ENCODE measurements at regions not wholly inside any gene's neighbourhood (a gene's known extent, or its start where the extent isn't known, plus 50 kb on each side); places are given as distances from the start of the nearest gene placed in this dataset.
A peak's percentile ranks its signal among the peaks of the same experiment; 100 is the strongest.
"Not testable (repeated sequence)": the region's sequence is repeated elsewhere in the genome, so short reads cannot be mapped to it uniquely, and the experiment has no call there.

GRCh38 chr18:15005313-15006130 lies 257.6 kb downstream of the ANKRD30B start:
- peaks cover 7% of the 10 kb centered on the region for H3K9me3 Mint-ChIP-seq (ENCODE audit: unreplicated experiment)
- no peak overlapping the region for H3K4me3 Mint-ChIP-seq (ENCODE audit: unreplicated experiment)
- no peaks in the 10 kb centered on the region for H3K4me1 Mint-ChIP-seq (ENCODE audit: unreplicated experiment)
- H3K36me3 Mint-ChIP-seq (ENCODE audit: low read depth, unreplicated experiment) = peaks cover 11% of the 10 kb centered on the region
- no peak overlapping the region for H3K27ac Mint-ChIP-seq (ENCODE audit: unreplicated experiment)
- peaks cover 13% of the 10 kb centered on the region for H3K27me3 Mint-ChIP-seq (ENCODE audit: unreplicated experiment)
- no peak for DNase-seq (ENCODE audit: low spot score)
- no peak for TF ChIP-seq CTCF (IDR thresholded peaks at IDR 0.05; ENCODE audit: unreplicated experiment)

DNA sequence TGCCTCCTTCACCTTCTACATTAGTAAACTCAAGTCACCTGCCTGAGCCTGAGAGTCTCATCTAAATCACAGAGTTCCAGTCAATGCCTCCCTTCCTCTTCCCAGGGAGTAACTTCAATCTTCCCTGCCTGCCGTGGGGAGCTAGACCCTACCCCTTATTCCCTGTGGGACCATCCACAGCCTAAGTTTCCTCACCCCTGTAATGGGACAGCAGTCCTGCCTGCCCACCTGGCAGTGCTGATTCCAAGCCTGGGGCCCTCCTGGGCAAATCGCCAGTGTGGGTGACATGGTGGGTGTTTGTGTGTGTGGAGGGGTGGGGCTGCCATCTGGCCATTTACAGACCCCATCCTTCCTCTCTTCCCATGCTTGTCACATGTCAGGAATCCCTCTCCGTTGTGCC lies 258.6 kb downstream of the ANKRD30B start:
- H3K27ac Mint-ChIP-seq (ENCODE audit: unreplicated experiment); DNase-seq (ENCODE audit: low spot score); H3K9me3 Mint-ChIP-seq (ENCODE audit: unreplicated experiment); H3K4me1 Mint-ChIP-seq (ENCODE audit: unreplicated experiment): not testable (repeated sequence)
- H3K36me3 Mint-ChIP-seq (ENCODE audit: low read depth, unreplicated experiment) = peaks cover 11% of the 10 kb centered on the region
- H3K4me3 Mint-ChIP-seq (ENCODE audit: unreplicated experiment) = peak overlapping the region; percentile 56
- peaks cover 13% of the 10 kb centered on the region for H3K27me3 Mint-ChIP-seq (ENCODE audit: unreplicated experiment)

DNA sequence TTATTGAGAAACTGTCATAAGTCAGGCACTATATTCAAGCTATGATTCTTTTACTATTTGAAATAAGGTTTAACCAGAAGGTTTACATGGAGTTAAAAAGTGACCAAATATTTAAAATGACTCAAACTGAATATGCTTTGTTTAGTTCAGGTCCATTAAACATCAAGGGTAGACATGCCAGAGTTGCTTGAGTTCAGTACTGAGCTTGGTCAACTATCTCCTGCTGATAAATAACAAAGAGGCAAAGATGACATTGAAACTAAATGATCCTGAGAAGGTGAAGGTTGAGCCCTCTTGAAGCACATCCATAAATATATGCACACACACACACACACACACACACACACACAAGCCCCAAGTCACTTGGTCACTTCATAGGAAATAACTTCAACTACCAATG lies 278.1 kb downstream of the ANKRD30B start:
- H3K36me3 Mint-ChIP-seq (ENCODE audit: low read depth, unreplicated experiment); H3K27ac Mint-ChIP-seq (ENCODE audit: unreplicated experiment); H3K4me1 Mint-ChIP-seq (ENCODE audit: unreplicated experiment); H3K9me3 Mint-ChIP-seq (ENCODE audit: unreplicated experiment); H3K4me3 Mint-ChIP-seq (ENCODE audit: unreplicated experiment); H3K27me3 Mint-ChIP-seq (ENCODE audit: unreplicated experiment); DNase-seq (ENCODE audit: low spot score): not testable (repeated sequence)

GRCh38 chr18:15028037-15028436 lies 280.1 kb downstream of the ANKRD30B start:
- not testable (repeated sequence) for H3K27me3 Mint-ChIP-seq (ENCODE audit: unreplicated experiment); H3K4me1 Mint-ChIP-seq (ENCODE audit: unreplicated experiment); H3K9me3 Mint-ChIP-seq (ENCODE audit: unreplicated experiment)

DNA sequence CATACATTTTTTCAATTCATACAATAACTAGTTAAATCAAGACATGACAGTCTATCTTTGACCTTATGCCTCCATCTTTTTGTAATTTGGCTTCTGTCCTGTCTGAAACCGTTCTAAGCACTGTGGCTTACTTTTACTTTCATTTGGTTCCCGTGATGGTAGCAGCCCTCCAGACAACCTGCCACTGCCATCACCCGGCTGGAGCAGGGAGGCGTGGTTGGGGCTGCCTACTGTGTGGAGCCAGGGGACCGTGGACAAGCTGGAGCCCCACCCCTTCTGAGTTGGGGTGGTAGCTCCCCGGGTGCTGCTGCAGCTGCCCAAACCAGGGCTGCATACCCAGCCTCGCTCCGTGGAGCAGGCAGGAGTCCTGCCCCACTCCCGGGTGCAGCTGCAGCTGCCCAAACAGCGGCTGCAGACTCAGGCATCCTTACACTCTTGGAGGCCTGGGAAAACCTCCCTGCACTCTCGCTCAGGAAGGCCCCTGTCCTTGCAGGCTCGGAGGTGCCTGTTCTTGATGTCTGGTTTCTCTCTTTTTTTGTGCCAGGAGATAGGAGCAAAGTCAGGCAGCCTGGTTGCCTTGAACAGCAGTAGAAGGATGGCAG lies 312.4 kb downstream of the ANKRD30B start:
- not testable (repeated sequence) for H3K4me1 Mint-ChIP-seq (ENCODE audit: unreplicated experiment); H3K36me3 Mint-ChIP-seq (ENCODE audit: low read depth, unreplicated experiment); H3K4me3 Mint-ChIP-seq (ENCODE audit: unreplicated experiment); H3K27me3 Mint-ChIP-seq (ENCODE audit: unreplicated experiment); DNase-seq (ENCODE audit: low spot score); H3K27ac Mint-ChIP-seq (ENCODE audit: unreplicated experiment)
- peaks cover 13% of the 10 kb centered on the region for H3K9me3 Mint-ChIP-seq (ENCODE audit: unreplicated experiment)

More at GRCh38 chr18:15028037-15028436, 280.1 kb downstream of the ANKRD30B start:
- not testable (repeated sequence) for H3K27ac Mint-ChIP-seq (ENCODE audit: unreplicated experiment); H3K36me3 Mint-ChIP-seq (ENCODE audit: low read depth, unreplicated experiment); H3K4me3 Mint-ChIP-seq (ENCODE audit: unreplicated experiment); DNase-seq (ENCODE audit: low spot score)

GRCh38 chr18:15061289-15061896 lies 313.4 kb downstream of the ANKRD30B start:
- H3K9me3 Mint-ChIP-seq (ENCODE audit: unreplicated experiment); H3K36me3 Mint-ChIP-seq (ENCODE audit: low read depth, unreplicated experiment); H3K4me1 Mint-ChIP-seq (ENCODE audit: unreplicated experiment); H3K27me3 Mint-ChIP-seq (ENCODE audit: unreplicated experiment); H3K27ac Mint-ChIP-seq (ENCODE audit: unreplicated experiment); DNase-seq (ENCODE audit: low spot score); H3K4me3 Mint-ChIP-seq (ENCODE audit: unreplicated experiment): not testable (repeated sequence)

DNA sequence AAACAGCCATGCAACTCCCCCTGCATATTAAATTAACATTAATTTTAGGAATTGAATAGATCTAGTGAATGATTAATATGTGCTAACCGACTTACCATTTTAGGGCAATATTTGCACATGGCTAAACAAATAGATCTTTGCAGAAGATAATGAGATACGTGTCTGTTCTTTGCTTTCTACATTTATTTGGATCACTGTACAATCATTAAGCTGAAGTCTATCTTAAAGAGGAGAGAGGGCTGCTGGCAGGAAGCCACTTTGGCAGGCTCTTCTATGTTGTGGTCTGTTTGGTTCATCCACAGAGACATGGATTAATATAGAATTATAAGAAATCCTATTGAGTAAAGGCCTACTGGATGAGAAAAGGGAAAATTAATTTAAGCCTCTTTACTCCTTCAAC lies 318.5 kb downstream of the ANKRD30B start:
- not testable (repeated sequence) for H3K4me3 Mint-ChIP-seq (ENCODE audit: unreplicated experiment); H3K36me3 Mint-ChIP-seq (ENCODE audit: low read depth, unreplicated experiment); H3K27me3 Mint-ChIP-seq (ENCODE audit: unreplicated experiment); H3K4me1 Mint-ChIP-seq (ENCODE audit: unreplicated experiment); H3K9me3 Mint-ChIP-seq (ENCODE audit: unreplicated experiment); DNase-seq (ENCODE audit: low spot score); H3K27ac Mint-ChIP-seq (ENCODE audit: unreplicated experiment)

DNA sequence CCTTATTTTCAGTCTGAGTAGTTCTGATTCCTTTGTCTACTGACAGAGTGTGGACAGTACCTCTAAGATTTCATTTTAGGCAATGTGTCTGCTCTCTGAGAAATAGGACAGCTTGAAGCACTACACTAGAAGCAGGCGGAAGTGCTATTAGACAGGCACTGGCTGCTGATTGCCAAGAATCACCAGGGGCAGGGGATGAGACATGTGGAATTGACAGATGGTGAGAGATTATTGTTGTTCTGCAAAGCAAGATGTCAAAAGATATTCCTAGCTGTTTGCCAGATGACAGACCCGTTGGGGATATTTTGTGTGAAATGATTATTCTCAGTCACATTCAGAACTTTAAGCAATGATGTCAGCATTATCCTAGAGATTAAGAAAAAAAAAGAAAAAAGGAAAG lies 323.3 kb downstream of the ANKRD30B start:
- H3K36me3 Mint-ChIP-seq (ENCODE audit: low read depth, unreplicated experiment); DNase-seq (ENCODE audit: low spot score); H3K4me1 Mint-ChIP-seq (ENCODE audit: unreplicated experiment); H3K4me3 Mint-ChIP-seq (ENCODE audit: unreplicated experiment); H3K9me3 Mint-ChIP-seq (ENCODE audit: unreplicated experiment); H3K27ac Mint-ChIP-seq (ENCODE audit: unreplicated experiment); H3K27me3 Mint-ChIP-seq (ENCODE audit: unreplicated experiment): not testable (repeated sequence)

Measured in endothelial cell (in vitro differentiated cells).